ENCODE measurements at regions not wholly inside any gene's neighbourhood (a gene's known extent, or its start where the extent isn't known, plus 50 kb on each side); places are given as distances from the start of the nearest gene placed in this dataset.
A peak's percentile ranks its signal among the peaks of the same experiment; 100 is the strongest.

DNA sequence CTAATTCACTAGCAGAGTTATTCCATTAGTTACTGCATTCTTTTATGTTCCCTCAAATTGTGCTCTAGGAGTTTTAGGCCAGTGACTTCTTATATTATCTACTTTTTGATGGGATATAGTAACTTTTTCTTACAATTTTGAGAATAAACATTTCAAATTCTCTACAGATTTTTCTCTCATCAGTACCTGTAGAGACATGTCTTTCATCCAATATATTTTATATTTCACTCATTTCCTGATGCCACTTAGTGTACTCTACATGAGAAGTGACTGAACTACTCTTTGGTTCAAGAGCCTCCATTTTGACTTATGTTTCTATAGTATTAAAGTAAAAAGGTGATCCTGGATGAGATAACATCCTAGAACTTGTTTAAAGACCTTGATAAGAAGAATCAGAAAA is 108.5 kb downstream of the ELOVL4 start:
- intact Hi-C loops (cut with DNase I; ENCODE audit: low total_unique reads) = no loop called here
- no peaks in the 10 kb centered on the region for H3K36me3 ChIP-seq
- H3K4me3 ChIP-seq = no peak overlapping the region
- no peaks in the 10 kb centered on the region for H3K9me3 ChIP-seq
- H3K27me3 ChIP-seq = peaks cover 0 to 3% (median 0%) of the 10 kb centered on the region in 3 donors
- no peak overlapping the region for H3K27ac ChIP-seq
- H3K4me1 ChIP-seq = no peaks in the 10 kb centered on the region
- TF ChIP-seq EP300 (IDR thresholded peaks at IDR 0.05) = no peak
- TF ChIP-seq, protein P1, sequence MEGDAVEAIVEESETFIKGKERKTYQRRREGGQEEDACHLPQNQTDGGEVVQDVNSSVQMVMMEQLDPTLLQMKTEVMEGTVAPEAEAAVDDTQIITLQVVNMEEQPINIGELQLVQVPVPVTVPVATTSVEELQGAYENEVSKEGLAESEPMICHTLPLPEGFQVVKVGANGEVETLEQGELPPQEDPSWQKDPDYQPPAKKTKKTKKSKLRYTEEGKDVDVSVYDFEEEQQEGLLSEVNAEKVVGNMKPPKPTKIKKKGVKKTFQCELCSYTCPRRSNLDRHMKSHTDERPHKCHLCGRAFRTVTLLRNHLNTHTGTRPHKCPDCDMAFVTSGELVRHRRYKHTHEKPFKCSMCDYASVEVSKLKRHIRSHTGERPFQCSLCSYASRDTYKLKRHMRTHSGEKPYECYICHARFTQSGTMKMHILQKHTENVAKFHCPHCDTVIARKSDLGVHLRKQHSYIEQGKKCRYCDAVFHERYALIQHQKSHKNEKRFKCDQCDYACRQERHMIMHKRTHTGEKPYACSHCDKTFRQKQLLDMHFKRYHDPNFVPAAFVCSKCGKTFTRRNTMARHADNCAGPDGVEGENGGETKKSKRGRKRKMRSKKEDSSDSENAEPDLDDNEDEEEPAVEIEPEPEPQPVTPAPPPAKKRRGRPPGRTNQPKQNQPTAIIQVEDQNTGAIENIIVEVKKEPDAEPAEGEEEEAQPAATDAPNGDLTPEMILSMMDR (IDR thresholded peaks at IDR 0.05) = no peak
- TF ChIP-seq POLR2AphosphoS5 (IDR thresholded peaks at IDR 0.05) = no peak
- no peak for TF ChIP-seq POLR2A (IDR thresholded peaks at IDR 0.05)
- no peak for DNase-seq

GRCh38 chr6:79833964-79834284 is 113.4 kb downstream of the ELOVL4 start:
- no peak for DNase-seq
- no peaks in the 10 kb centered on the region for H3K36me3 ChIP-seq
- intact Hi-C loops (cut with DNase I; ENCODE audit: low total_unique reads) = no loop called here
- H3K4me3 ChIP-seq = no peak overlapping the region
- 67 to 75% (median 72%) methylated on average over 3 of the region's 3 CpGs for WGBS, 5 donors
- H3K27me3 ChIP-seq = peaks cover 0 to 3% (median 0%) of the 10 kb centered on the region in 3 donors
- H3K9me3 ChIP-seq = no peaks in the 10 kb centered on the region
- H3K4me1 ChIP-seq = no peaks in the 10 kb centered on the region
- H3K27ac ChIP-seq = no peak overlapping the region
- TF ChIP-seq POLR2AphosphoS5 (IDR thresholded peaks at IDR 0.05) (no peak), POLR2A (IDR thresholded peaks at IDR 0.05) (no peak), EP300 (IDR thresholded peaks at IDR 0.05) (no peak)
- TF ChIP-seq, protein P1 (IDR thresholded peaks at IDR 0.05) = no peak

DNA sequence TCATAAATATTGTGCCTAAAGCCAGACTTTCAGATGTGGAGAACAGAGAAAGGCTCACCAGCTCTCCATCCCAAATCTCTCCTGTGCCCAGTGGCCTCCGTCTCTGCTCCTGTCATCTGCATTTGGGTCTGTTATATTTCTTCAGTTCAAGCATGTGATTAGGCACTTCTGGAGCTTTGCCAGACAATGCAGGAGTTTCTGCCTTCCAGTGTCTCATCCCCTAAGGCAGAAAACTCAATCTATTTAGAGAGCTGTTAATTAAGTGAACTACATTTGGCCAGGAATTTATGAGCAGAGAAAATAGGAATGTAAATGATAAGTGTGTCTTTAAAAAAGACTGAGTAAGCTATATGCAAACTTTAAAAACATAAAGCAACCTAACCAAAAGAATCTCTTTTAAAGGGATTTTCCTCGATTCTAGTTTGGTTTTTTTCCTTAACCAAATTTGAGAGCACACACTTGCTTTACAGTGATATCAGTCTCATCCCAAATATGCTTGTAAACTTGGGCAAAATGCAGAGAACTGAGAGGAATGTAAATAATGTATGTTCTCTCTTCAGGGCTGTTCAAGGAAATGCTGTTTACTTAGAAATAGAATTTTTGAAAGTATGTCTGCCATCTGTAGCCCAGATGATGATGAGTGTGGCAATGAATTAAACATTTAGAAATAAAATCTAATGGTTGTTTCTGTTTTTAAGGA is 113.9 kb downstream of the ELOVL4 start:
- peak in 1 of 2 donors; percentile 53 for DNase-seq
- Histone ChIP-seq H3K9me3 (no peaks in the 10 kb centered on the region), H3K27me3 (peaks cover 0 to 3% (median 0%) of the 10 kb centered on the region in 3 donors), H3K4me3 (no peak overlapping the region), H3K36me3 (no peaks in the 10 kb centered on the region), H3K4me1 (no peaks in the 10 kb centered on the region), H3K27ac (no peak overlapping the region)
- intact Hi-C loops (cut with DNase I; ENCODE audit: low total_unique reads) = no loop called here
- 28 to 47% (median 31%) methylated on average over 2 of the region's 2 CpGs for WGBS, 5 donors
- TF ChIP-seq, protein P1 (IDR thresholded peaks at IDR 0.05) = no peak
- TF ChIP-seq POLR2A (IDR thresholded peaks at IDR 0.05) = no peak
- no peak for TF ChIP-seq EP300 (IDR thresholded peaks at IDR 0.05)
- TF ChIP-seq POLR2AphosphoS5 (IDR thresholded peaks at IDR 0.05) = no peak

GRCh38 chr6:79832723-79833122 is 114.6 kb downstream of the ELOVL4 start:
- intact Hi-C loops (cut with DNase I; ENCODE audit: low total_unique reads) = no loop called here
- DNase-seq = no peak
- Histone ChIP-seq H3K4me1 (no peaks in the 10 kb centered on the region), H3K4me3 (no peak overlapping the region), H3K27ac (no peak overlapping the region), H3K36me3 (no peaks in the 10 kb centered on the region), H3K9me3 (no peaks in the 10 kb centered on the region), H3K27me3 (peaks cover 0 to 3% (median 0%) of the 10 kb centered on the region in 3 donors)
- no peak for TF ChIP-seq EP300 (IDR thresholded peaks at IDR 0.05)
- TF ChIP-seq, protein P1 (IDR thresholded peaks at IDR 0.05) = no peak
- TF ChIP-seq POLR2A (IDR thresholded peaks at IDR 0.05) = no peak
- TF ChIP-seq POLR2AphosphoS5 (IDR thresholded peaks at IDR 0.05) = no peak
- WGBS, 5 donors = 56 to 67% (median 65%) methylated on average over 2 of the region's 2 CpGs

All from stomach (tissue), 8 donors.